Neuronal stem cell (in vitro differentiated cells): ENCODE measurements at regions not wholly inside any gene's neighbourhood (a gene's known extent, or its start where the extent isn't known, plus 50 kb on each side); places are given as distances from the start of the nearest gene placed in this dataset.

ENCODE experiments used
- DNase-seq: peaks from one replicate; pipeline ENCODE4 v3.0.0-alpha.2; 2013; ENCODE audit warnings: low spot score
- H2AFZ ChIP-seq: one replicate; pipeline ENCODE4 v1.6.1; 2013; ENCODE audit warnings: mild to moderate bottlenecking, low read length, inconsistent platforms
- H2AK5ac ChIP-seq: 2 replicates; pipeline ENCODE4 v1.6.1; 2013; ENCODE audit warnings: low read depth, mild to moderate bottlenecking, inconsistent platforms, low read length, moderate library complexity, mixed read lengths
- H2BK120ac ChIP-seq: 2 replicates; pipeline ENCODE4 v1.6.1; 2013; ENCODE audit warnings: low read depth, mild to moderate bottlenecking, inconsistent platforms, low read length, moderate library complexity, mixed read lengths
- H2BK12ac ChIP-seq: one replicate; pipeline ENCODE4 v1.6.1; 2013; ENCODE audit warnings: low read length, inconsistent platforms
- H2BK15ac ChIP-seq: 2 replicates; pipeline ENCODE4 v1.6.1; 2013; ENCODE audit warnings: mild to moderate bottlenecking, low read length, inconsistent platforms, mixed read lengths
- H2BK5ac ChIP-seq: one replicate; pipeline ENCODE4 v1.6.1; 2013; ENCODE audit warnings: inconsistent platforms, mild to moderate bottlenecking, low read length, moderate library complexity
- H3K14ac ChIP-seq: one replicate; pipeline ENCODE4 v1.6.1; 2013; ENCODE audit warnings: low read length, inconsistent platforms
- H3K18ac ChIP-seq: 2 replicates; pipeline ENCODE4 v1.6.1; 2013; ENCODE audit warnings: low read length, inconsistent platforms
- H3K23ac ChIP-seq: 2 replicates; pipeline ENCODE4 v1.6.1; 2013; ENCODE audit warnings: low read depth, mild to moderate bottlenecking, mixed read lengths, low read length, inconsistent platforms; ENCODE audit not compliant: poor library complexity
- H3K27ac ChIP-seq: replicated peaks from 3 replicates; pipeline ENCODE4 v1.5.1; 2013; ENCODE audit warnings: low read length, inconsistent platforms
- H3K27me3 ChIP-seq, 3 experiments: 2 replicates each; pipeline ENCODE4 v1.6.1; 2013; ENCODE audit warnings: low read length in 3 of 3, mild to moderate bottlenecking in 2 of 3, inconsistent platforms in 1 of 3, low read depth in 1 of 3, mixed read lengths in 1 of 3, moderate library complexity in 1 of 3; ENCODE audit not compliant: control insufficient read depth in 3 of 3, insufficient read depth in 3 of 3
- H3K36me3 ChIP-seq, 2 donors: replicated peaks in 1 of 2; 2 replicates each; pipeline ENCODE4 v1.6.1; 2013; ENCODE audit warnings: low read length in 2 of 2; ENCODE audit not compliant: control insufficient read depth in 2 of 2, insufficient read depth in 2 of 2
- H3K4ac ChIP-seq: 2 replicates; pipeline ENCODE4 v1.6.1; 2013; ENCODE audit warnings: inconsistent platforms, mild to moderate bottlenecking, low read length, moderate library complexity
- H3K4me1 ChIP-seq, 2 donors: 1 replicate in 1 of 2; 2 replicates in 1 of 2; pipeline ENCODE4 v1.6.1; 2013; ENCODE audit warnings: low read length in 2 of 2, low read depth in 1 of 2; ENCODE audit not compliant: control insufficient read depth in 2 of 2, insufficient read depth in 1 of 2
- H3K4me2 ChIP-seq: one replicate; pipeline ENCODE4 v1.6.1; 2013; ENCODE audit warnings: mild to moderate bottlenecking, low read length, inconsistent platforms; ENCODE audit not compliant: insufficient read depth, poor library complexity, severe bottlenecking
- H3K4me3 ChIP-seq, 2 donors: 2 replicates each; pipeline ENCODE4 v1.5.1; 2013; ENCODE audit warnings: low read length in 2 of 2, mild to moderate bottlenecking in 2 of 2, inconsistent platforms in 1 of 2, moderate library complexity in 1 of 2
- H3K79me1 ChIP-seq: one replicate; pipeline ENCODE4 v1.6.1; 2013; ENCODE audit warnings: low read depth, mild to moderate bottlenecking, inconsistent platforms, low read length, moderate library complexity
- H3K9ac ChIP-seq: one replicate; pipeline ENCODE4 v1.6.1; 2013; ENCODE audit warnings: mild to moderate bottlenecking, low read depth, low read length, inconsistent platforms; ENCODE audit not compliant: poor library complexity
- H3K9me3 ChIP-seq, 2 donors: replicated peaks in 1 of 2; 2 replicates each; pipeline versions ENCODE3 to v1.6.1; 2013; ENCODE audit warnings: low read length in 2 of 2, mild to moderate bottlenecking in 2 of 2, inconsistent platforms in 1 of 2, low read depth in 1 of 2, mixed read lengths in 1 of 2, moderate library complexity in 1 of 2; ENCODE audit not compliant: control insufficient read depth in 2 of 2, insufficient read depth in 1 of 2
- H4K8ac ChIP-seq: one replicate; pipeline ENCODE4 v1.6.1; 2013; ENCODE audit warnings: low read depth, mild to moderate bottlenecking, inconsistent platforms, low read length, moderate library complexity
- H4K91ac ChIP-seq: one replicate; pipeline ENCODE4 v1.6.1; 2013; ENCODE audit warnings: low read length, low read depth, mild to moderate bottlenecking, inconsistent platforms; ENCODE audit not compliant: poor library complexity
- WGBS, 2 donors: extraction: QIAGEN DNeasy Blood & Tissue Kit; methylation state at CpG; one replicate each; pipeline ENCODE4 v1.1.7; 2013; ENCODE audit warnings: missing lambda C conversion rate in 2 of 2, mixed read lengths in 1 of 2; ENCODE audit not compliant: insufficient read length in 2 of 2, insufficient replicate concordance in 1 of 2; ENCODE audit errors: extremely low coverage in 2 of 2; 5-methylcytosine and 5-hydroxymethylcytosine counted together

GRCh38 chr2:101546376-101547058, 71.6 kb upstream of the RFX8 start:
- Histone ChIP-seq H3K4me2 (no peak overlapping the region), H3K9ac (no peak overlapping the region), H3K4me1 (no peaks in the 10 kb centered on the region), H2BK15ac (no peak overlapping the region), H3K36me3 (no peaks in the 10 kb centered on the region), H2BK5ac (no peak overlapping the region), H3K27ac (no peak overlapping the region), H3K79me1 (no peaks in the 10 kb centered on the region), H3K27me3 (no peaks in the 10 kb centered on the region), H4K8ac (no peak overlapping the region), H3K14ac (no peak overlapping the region), H2BK120ac (no peak overlapping the region), H3K9me3 (no peaks in the 10 kb centered on the region), H3K4ac (no peak overlapping the region), H3K4me3 (no peak overlapping the region), H4K91ac (no peak overlapping the region), H2AK5ac (no peak overlapping the region), H3K18ac (no peak overlapping the region), H2BK12ac (no peak overlapping the region), H3K23ac (no peak overlapping the region), H2AFZ (no peak overlapping the region)
- no CpG with 5 or more reads among the region's 2 CpGs for WGBS, 2 donors
- DNase-seq, result no peak

GRCh38 chr2:101545950-101546349, 71.0 kb upstream of the RFX8 start:
- no peak overlapping the region for H3K23ac ChIP-seq
- no peaks in the 10 kb centered on the region for H3K79me1 ChIP-seq
- no peak overlapping the region for H2AFZ ChIP-seq
- H3K4me1 ChIP-seq, result no peaks in the 10 kb centered on the region
- no peak overlapping the region for H3K27ac ChIP-seq
- H2BK5ac ChIP-seq, result no peak overlapping the region
- H3K36me3 ChIP-seq, result no peaks in the 10 kb centered on the region
- no peak overlapping the region for H2BK12ac ChIP-seq
- H2BK15ac ChIP-seq, result no peak overlapping the region
- H4K8ac ChIP-seq, result no peak overlapping the region
- H3K14ac ChIP-seq, result no peak overlapping the region
- H3K4me2 ChIP-seq, result no peak overlapping the region
- H3K27me3 ChIP-seq, result no peaks in the 10 kb centered on the region
- H3K4ac ChIP-seq, result no peak overlapping the region
- H3K18ac ChIP-seq, result no peak overlapping the region
- H3K9me3 ChIP-seq, result no peaks in the 10 kb centered on the region
- no peak for DNase-seq
- no peak overlapping the region for H2AK5ac ChIP-seq
- H3K4me3 ChIP-seq, result no peak overlapping the region
- no peak overlapping the region for H2BK120ac ChIP-seq
- no peak overlapping the region for H3K9ac ChIP-seq
- no peak overlapping the region for H4K91ac ChIP-seq

- Histone ChIP-seq H3K27ac (no peak overlapping the region), H2BK12ac (no peak overlapping the region), H3K23ac (no peak overlapping the region), H3K4ac (no peak overlapping the region), H3K4me1 (no peaks in the 10 kb centered on the region), H3K9me3 (no peaks in the 10 kb centered on the region), H3K4me3 (no peak overlapping the region), H4K91ac (no peak overlapping the region), H2BK120ac (no peak overlapping the region), H3K27me3 (no peaks in the 10 kb centered on the region), H2BK15ac (no peak overlapping the region), H3K4me2 (no peak overlapping the region), H2AFZ (no peak overlapping the region), H4K8ac (no peak overlapping the region), H3K36me3 (no peaks in the 10 kb centered on the region), H3K14ac (no peak overlapping the region), H2BK5ac (no peak overlapping the region), H2AK5ac (no peak overlapping the region), H3K9ac (no peak overlapping the region), H3K79me1 (no peaks in the 10 kb centered on the region), H3K18ac (no peak overlapping the region)
- WGBS, 2 donors, result no CpG with 5 or more reads among the region's 3 CpGs
- DNase-seq, result no peak
These were observed 65.6 kb upstream of the RFX8 start for GRCh38 chr2:101540518-101540917.

GRCh38 chr2:101538076-101538475, 63.2 kb upstream of the RFX8 start:
- H3K4me3 ChIP-seq, result no peak overlapping the region
- H3K18ac ChIP-seq, result no peak overlapping the region
- no peak overlapping the region for H2BK12ac ChIP-seq
- H3K9me3 ChIP-seq, result no peaks in the 10 kb centered on the region
- no peak overlapping the region for H4K8ac ChIP-seq
- H2BK120ac ChIP-seq, result no peak overlapping the region
- H4K91ac ChIP-seq, result no peak overlapping the region
- no peak overlapping the region for H2BK15ac ChIP-seq
- no peak overlapping the region for H2AFZ ChIP-seq
- no peak overlapping the region for H3K4me2 ChIP-seq
- H3K9ac ChIP-seq, result no peak overlapping the region
- no peak overlapping the region for H2AK5ac ChIP-seq
- H3K4me1 ChIP-seq, result peaks cover 0 to 4% of the 10 kb centered on the region in 2 donors
- no peak overlapping the region for H3K4ac ChIP-seq
- no peaks in the 10 kb centered on the region for H3K79me1 ChIP-seq
- no peak overlapping the region for H3K14ac ChIP-seq
- H3K27ac ChIP-seq, result no peak overlapping the region
- no peaks in the 10 kb centered on the region for H3K27me3 ChIP-seq
- no peak for DNase-seq
- H3K36me3 ChIP-seq, result no peaks in the 10 kb centered on the region
- no peak overlapping the region for H3K23ac ChIP-seq
- H2BK5ac ChIP-seq, result no peak overlapping the region
- WGBS, 2 donors, result no CpG with 5 or more reads among the region's 3 CpGs
